Activated CD4-positive, alpha-beta T cell treated with anti-CD3 and anti-CD28 coated beads, Interleukin-2, amount 10 ng/mL, durations not matched to agents 24 days and 14 days (primary cell): ENCODE measurements at regions not wholly inside any gene's neighbourhood (a gene's known extent, or its start where the extent isn't known, plus 50 kb on each side); places are given as distances from the start of the nearest gene placed in this dataset.

Source experiments
- DNase-seq: peaks from one replicate; pipeline ENCODE4 v3.0.0; 2022
- H3K27ac Mint-ChIP-seq: one replicate; pipeline ENCODE4 v1.8.0; 2022; ENCODE audit warnings: mild to moderate bottlenecking, mixed read lengths
- H3K27me3 Mint-ChIP-seq: one replicate; pipeline ENCODE4 v1.8.0; 2022; ENCODE audit warnings: mixed read lengths
- H3K36me3 Mint-ChIP-seq: one replicate; pipeline ENCODE4 v1.8.0; 2022; ENCODE audit warnings: low read depth, mild to moderate bottlenecking, mixed read lengths
- H3K4me1 Mint-ChIP-seq: one replicate; pipeline ENCODE4 v1.8.0; 2021; ENCODE audit warnings: mixed read lengths
- H3K4me3 Mint-ChIP-seq: one replicate; pipeline ENCODE4 v1.8.0; 2022; ENCODE audit warnings: mild to moderate bottlenecking, moderate library complexity, mixed read lengths
- H3K9me3 Mint-ChIP-seq: one replicate; pipeline ENCODE4 v1.8.0; 2021; ENCODE audit warnings: mixed read lengths
- intact Hi-C: fragments of 100-400 bp; cut with micrococcal nuclease; formaldehyde crosslinking; loops from one replicate; pipeline ENCODE4 v1.15.1; 2023

DNA sequence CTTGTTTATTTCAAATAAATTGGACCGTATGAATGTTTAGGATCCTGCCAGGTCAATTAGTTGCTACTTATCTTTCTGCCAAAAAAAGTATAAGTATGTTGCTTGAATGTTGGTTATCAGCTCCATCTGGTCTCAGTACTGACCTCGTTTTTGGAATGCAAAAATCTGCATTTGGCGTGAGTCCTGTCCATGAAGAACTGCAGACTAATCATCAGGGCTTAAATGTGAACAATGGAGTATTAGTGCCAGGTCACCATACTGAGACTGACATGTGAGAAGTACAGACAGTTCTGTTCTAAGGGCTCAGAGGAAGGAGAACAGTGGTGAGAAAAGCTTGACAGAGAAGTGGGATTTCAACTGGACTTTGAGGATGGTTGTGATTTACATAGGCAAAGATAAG is 393.1 kb upstream of the SLC14A2 start:
- H3K4me3 Mint-ChIP-seq = no peak overlapping the region
- no peak overlapping the region for H3K27ac Mint-ChIP-seq

DNA sequence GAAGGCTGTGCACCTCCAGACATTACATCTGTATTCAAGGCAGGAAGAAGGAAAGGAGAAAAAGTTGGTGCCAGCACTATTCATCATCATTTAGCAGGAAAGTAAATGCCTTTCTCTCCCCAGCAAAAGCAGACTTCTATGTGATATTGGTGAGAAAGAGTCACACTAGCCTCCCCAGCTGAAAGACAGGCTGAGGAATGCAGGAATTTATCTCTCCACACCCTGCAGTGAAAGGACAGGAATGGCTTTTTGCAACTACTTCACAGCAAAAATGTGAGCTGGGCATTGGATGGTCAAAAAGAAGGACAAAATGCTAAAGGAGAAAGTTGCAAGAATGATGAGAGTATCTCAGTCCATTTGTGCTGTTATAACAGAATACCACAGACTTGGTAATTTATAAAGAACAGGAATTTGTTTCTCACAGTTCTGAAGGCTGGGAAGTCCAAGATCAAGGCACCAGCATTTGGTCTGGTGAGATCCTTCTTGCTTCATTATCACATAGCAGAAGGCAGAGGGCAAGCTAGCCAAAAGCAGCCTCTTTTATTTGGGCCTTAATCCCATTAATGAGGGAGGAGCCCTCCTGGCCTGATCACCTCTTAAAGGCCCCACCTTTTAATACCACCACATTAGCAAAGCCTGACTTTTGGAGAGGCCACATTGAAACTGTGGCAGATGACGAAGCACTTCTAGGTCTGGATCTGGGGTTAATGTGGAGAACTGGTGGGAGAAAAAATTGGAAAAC is 388.1 kb upstream of the SLC14A2 start:
- DNase-seq = no peak
- Mint-ChIP-seq H3K27ac (no peak overlapping the region), H3K4me1 (no peaks in the 10 kb centered on the region), H3K36me3 (no peaks in the 10 kb centered on the region), H3K27me3 (no peaks in the 10 kb centered on the region), H3K4me3 (no peak overlapping the region), H3K9me3 (no peaks in the 10 kb centered on the region)
- intact Hi-C loops = no loop called here

More for the DNA sequence above, 393.1 kb upstream of the SLC14A2 start:
- no peaks in the 10 kb centered on the region for H3K36me3 Mint-ChIP-seq
- no peaks in the 10 kb centered on the region for H3K27me3 Mint-ChIP-seq
- H3K9me3 Mint-ChIP-seq = no peaks in the 10 kb centered on the region
- no peak for DNase-seq
- intact Hi-C loops = no loop called here
- no peaks in the 10 kb centered on the region for H3K4me1 Mint-ChIP-seq

DNA sequence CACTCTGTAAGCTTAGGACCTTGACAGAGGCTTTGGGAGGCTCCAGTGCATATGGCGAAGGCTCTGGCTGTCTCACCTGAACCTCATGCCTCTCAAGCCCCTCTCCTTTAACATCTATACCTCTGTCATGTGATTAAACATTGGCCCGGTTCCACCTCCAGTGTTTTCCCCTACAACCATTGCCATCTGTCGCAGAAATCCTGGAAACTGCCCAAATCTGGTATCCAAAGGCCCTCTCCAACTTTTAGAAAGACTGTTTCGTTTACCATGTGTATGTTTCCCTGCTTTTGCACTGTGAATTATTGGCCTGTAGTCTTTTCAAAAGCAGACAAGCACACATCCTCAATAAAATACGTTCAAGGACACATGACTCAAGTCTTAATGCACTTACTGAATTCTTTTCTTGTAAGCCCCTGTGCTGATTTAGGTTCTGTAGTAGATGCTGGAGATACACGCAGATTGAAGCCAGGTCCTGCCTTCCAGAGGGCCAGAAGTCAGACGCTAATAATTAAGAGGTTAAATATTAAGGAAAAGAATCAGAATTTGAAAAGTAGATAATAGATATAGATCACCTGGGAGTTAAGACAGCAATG is 386.4 kb upstream of the SLC14A2 start:
- Mint-ChIP-seq H3K9me3 (no peaks in the 10 kb centered on the region), H3K27ac (no peak overlapping the region), H3K27me3 (no peaks in the 10 kb centered on the region), H3K36me3 (no peaks in the 10 kb centered on the region), H3K4me1 (no peaks in the 10 kb centered on the region), H3K4me3 (no peak overlapping the region)
- no peak for DNase-seq
- intact Hi-C loops = no loop called here

DNA sequence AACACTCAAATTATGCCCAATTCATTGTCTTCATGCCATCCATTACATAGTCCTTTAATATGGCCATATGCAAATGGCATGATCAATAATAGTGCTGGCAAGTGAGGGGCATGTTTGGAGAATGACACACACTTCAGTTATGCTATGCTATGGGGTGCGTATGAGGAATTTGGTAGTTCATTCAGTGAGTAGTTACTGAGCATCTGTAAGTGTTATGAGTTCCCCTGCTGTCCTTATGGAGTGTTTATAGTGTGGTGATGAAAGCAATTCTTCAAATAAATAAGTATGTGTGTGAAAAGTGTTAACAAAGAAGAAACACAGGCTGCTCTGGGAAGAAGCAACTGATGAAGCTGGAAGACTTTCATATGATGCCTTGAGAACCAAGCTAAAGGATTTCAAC is 383.7 kb upstream of the SLC14A2 start:
- DNase-seq = no peak
- Mint-ChIP-seq H3K4me3 (no peak overlapping the region), H3K27ac (no peak overlapping the region), H3K36me3 (no peaks in the 10 kb centered on the region), H3K27me3 (no peaks in the 10 kb centered on the region), H3K4me1 (no peaks in the 10 kb centered on the region), H3K9me3 (no peaks in the 10 kb centered on the region)
- intact Hi-C loops = no loop called here

DNA sequence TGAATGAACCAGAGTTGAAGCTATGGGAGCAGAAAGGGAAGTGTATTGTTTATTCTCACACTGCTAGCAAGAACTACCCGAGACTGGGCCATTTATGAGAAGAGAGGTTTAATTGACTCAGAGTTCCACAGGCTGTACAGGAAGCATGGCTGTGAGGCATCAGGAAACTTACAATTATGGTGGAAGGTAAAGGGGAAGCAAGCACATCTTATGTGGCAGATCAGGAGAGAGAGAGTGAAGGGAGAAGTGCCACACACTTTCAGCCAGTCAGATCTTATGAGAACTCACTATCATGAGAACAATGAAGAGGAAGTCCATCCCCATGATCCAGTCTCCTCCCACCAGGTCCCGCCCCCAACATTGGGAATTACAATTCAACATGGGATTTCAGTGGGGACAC is 383.2 kb upstream of the SLC14A2 start:
- Mint-ChIP-seq H3K4me3 (no peak overlapping the region), H3K9me3 (no peaks in the 10 kb centered on the region), H3K4me1 (no peaks in the 10 kb centered on the region), H3K27ac (no peak overlapping the region), H3K27me3 (no peaks in the 10 kb centered on the region), H3K36me3 (no peaks in the 10 kb centered on the region)
- no peak for DNase-seq
- intact Hi-C loops = no loop called here

DNA sequence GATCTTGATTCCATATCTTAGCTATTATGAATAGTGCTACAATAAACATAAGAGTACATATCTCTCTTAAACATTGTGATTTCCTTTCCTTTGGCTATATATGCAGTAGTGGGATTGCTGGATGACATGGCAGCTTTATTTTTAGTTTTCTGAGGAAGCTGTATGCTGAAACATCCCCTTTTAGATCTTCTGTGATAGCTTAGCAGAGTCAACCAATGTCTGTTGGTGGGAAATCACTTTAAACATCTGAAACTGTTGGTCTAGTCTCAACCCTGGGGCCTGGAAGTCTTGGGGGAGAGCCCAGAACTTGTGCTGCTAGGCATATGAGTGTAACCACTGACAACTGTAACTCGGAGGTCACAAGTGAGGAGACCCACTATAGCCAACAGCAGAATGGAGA is 378.6 kb upstream of the SLC14A2 start:
- intact Hi-C loops = no loop called here
- no peaks in the 10 kb centered on the region for H3K9me3 Mint-ChIP-seq
- no peaks in the 10 kb centered on the region for H3K4me1 Mint-ChIP-seq
- DNase-seq = no peak
- H3K36me3 Mint-ChIP-seq = no peaks in the 10 kb centered on the region
- H3K4me3 Mint-ChIP-seq = no peak overlapping the region
- no peak overlapping the region for H3K27ac Mint-ChIP-seq
- H3K27me3 Mint-ChIP-seq = no peaks in the 10 kb centered on the region

DNA sequence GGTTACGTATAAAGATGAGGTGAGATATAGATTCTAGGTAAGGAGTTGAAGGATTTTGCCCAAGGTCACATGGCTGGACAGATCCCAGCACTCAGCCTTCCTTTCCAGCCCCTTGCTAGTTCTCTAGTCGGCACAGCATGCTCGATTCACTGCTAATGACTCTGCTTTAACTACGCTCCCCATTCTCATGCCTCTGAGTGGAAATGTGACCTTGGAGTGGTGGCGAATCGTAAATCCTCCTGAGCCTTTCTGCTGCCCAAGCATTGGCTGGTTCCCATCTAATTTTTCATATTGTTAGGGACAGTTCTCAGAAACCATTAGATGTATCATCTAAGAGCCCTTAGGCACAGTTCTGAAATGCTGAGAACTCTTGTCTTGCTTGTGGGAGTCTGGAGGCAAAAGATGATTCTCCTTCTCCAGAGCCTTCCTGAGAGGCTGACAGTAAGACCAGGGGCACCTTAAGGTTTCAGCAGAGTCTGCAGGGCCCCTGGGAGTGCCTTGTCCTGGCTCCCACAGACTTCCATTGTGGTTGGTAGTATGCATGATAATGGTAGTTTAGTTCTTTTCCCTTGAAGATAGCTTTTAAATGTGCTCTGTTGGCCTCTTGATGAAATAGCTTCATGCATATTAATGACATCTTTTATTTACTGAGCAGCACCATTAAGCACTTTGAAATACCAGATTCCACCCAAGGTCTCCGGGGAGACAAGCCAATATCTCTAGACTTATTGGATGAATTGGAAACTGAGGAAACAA is 377.8 kb upstream of the SLC14A2 start:
- H3K27me3 Mint-ChIP-seq = no peaks in the 10 kb centered on the region
- H3K4me1 Mint-ChIP-seq = no peaks in the 10 kb centered on the region
- H3K9me3 Mint-ChIP-seq = no peaks in the 10 kb centered on the region
- H3K4me3 Mint-ChIP-seq = no peak overlapping the region
- no peak for DNase-seq
- no peaks in the 10 kb centered on the region for H3K36me3 Mint-ChIP-seq
- intact Hi-C loops = no loop called here
- no peak overlapping the region for H3K27ac Mint-ChIP-seq

DNA sequence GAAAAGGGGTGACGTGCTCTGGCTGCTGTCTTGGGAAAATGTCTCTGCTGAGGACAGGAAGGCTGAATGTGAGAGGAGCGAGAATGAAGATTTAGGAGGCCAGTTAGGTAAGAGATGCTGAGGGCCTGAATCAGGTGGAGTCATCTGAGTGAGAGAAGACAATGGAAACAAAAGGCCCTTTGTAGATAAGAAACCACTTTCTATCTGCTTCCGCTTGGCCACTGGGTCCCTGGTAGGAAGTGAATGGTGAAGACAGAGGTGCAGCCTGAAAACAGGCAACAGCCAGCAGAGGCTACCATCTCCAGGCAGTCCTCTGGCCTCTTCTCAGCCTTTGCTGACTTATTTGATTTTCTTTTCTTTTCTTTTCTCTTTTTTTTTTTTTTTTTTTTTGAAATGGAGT is 374.0 kb upstream of the SLC14A2 start:
- H3K36me3 Mint-ChIP-seq = no peaks in the 10 kb centered on the region
- intact Hi-C loops = no loop called here
- H3K4me1 Mint-ChIP-seq = no peaks in the 10 kb centered on the region
- H3K4me3 Mint-ChIP-seq = no peak overlapping the region
- H3K27ac Mint-ChIP-seq = no peak overlapping the region
- H3K9me3 Mint-ChIP-seq = no peaks in the 10 kb centered on the region
- H3K27me3 Mint-ChIP-seq = no peaks in the 10 kb centered on the region
- DNase-seq = no peak

DNA sequence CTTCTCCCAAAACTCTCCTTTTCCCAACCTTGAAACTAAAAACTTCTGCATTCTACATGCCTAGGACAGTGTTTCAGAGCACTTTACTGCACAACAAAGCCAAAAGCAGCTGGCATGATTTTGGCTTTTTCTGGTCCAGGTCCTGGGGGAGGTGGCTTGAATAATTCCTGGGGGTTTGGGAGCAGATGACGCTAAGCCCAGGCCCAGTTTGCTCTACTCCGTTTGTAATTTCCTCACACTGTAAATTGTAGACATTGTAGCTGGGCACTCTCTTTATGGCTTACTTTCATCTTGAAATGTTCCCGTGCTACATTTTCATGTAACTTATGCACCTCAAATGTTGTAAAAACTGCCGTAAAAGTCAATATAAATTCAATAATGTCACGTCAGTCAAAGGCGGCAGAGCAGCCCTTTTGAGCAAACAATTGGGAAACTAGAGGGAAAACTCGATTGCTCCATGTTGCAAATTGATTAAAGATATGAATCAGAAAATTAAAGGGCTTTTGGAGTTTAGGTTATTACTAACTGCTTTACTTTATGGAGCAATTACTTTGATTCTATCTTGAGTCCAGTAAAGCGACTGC is 373.2 kb upstream of the SLC14A2 start:
- Mint-ChIP-seq H3K9me3 (no peaks in the 10 kb centered on the region), H3K27ac (no peak overlapping the region), H3K4me1 (no peaks in the 10 kb centered on the region), H3K27me3 (no peaks in the 10 kb centered on the region), H3K36me3 (no peaks in the 10 kb centered on the region), H3K4me3 (no peak overlapping the region)
- intact Hi-C loops = no loop called here
- no peak for DNase-seq

DNA sequence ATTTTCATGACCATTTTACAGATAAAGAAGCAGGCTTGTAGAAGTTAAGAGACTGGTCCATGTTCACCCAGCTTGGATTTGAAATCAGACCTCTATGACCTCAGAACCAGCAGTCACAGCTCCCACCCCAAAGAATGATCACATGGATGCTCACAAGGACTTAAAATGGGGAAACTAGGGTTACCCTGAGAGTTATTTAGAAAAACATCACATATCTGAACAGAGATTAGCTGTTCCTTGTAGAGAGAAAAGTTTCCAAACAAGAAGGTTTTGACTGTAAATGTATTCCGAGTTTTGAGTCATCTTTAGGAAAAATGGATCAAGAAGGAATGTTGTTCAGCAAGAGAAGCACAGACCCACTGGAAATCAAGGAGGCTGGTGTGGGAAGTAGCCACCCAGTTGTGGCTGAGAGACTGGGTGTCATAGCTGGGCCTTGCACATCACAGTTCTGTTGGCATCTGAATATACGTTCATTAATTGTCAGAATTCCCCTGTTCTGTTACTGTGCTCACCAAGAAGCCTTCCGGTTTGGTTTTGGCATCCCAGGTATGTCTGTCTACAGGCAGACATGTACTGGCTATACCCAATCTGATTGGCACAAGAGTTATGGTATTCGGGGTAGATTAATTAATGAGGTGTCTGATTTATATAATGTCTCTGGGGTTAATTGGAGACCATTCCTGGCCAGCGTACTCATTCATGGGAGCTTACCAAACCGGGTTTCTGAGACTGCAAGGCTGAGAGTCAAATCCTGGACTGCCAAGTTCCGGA is 371.8 kb upstream of the SLC14A2 start:
- Mint-ChIP-seq H3K4me3 (no peak overlapping the region), H3K4me1 (no peaks in the 10 kb centered on the region), H3K36me3 (no peaks in the 10 kb centered on the region), H3K27ac (no peak overlapping the region), H3K27me3 (peaks cover 4% of the 10 kb centered on the region), H3K9me3 (no peaks in the 10 kb centered on the region)
- DNase-seq = no peak
- intact Hi-C loops = no loop called here

DNA sequence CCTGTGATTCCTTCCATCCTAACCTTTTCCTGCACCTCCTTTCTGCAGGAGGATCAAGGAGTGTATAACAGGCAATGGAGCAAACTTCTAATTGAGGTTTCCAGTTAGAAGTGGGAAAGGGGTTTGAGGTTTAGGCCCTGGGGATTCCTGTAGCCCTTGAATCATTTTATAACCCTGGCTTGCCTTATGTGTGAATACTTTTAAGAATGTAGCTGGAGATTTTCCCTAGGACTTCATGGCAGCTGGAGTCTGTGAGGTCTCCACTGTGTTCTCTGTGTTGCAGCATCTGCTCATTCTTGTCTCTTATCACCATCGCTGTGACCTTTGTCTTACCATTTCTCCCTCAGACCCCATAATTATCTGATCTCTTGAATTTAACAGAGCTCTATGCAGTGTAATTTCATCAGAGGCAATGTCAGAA is 370.2 kb upstream of the SLC14A2 start:
- intact Hi-C loops = no loop called here
- no peaks in the 10 kb centered on the region for H3K9me3 Mint-ChIP-seq
- H3K4me3 Mint-ChIP-seq = no peak overlapping the region
- peaks cover 8% of the 10 kb centered on the region for H3K27me3 Mint-ChIP-seq
- H3K4me1 Mint-ChIP-seq = no peaks in the 10 kb centered on the region
- no peak for DNase-seq
- no peaks in the 10 kb centered on the region for H3K36me3 Mint-ChIP-seq
- no peak overlapping the region for H3K27ac Mint-ChIP-seq

DNA sequence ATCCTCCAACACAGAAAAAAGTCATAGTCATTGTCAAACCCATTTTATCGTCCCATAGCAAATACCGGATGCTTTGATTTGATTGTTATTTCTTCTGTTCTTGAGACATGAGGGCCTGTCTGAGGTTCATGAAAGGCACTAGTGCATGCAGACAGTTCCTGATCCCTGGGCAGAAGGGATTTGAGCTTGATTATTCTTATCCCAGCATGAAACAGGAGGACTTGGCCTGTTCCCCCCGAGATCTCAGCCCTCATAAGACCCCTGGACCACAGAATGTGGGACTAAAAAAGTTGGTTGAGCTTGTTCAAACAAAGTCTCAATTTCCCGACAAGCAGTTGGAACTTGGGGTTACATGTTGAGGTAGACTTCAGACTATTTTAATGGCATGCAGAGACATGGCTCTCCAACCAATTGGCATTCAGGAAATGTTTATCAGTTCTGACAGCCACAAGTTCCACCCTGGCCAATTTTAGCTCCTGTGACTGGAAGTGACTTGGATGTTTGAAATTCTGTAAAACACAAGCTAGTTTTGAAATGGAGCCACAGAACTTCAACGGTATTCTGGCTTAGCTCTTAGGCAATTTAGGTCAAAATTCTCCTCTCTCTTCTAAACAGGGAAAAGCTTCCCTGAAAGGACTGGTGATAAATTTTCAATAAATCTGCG is 366.9 kb upstream of the SLC14A2 start:
- intact Hi-C loops = no loop called here
- DNase-seq = no peak
- H3K9me3 Mint-ChIP-seq = no peaks in the 10 kb centered on the region
- no peak overlapping the region for H3K4me3 Mint-ChIP-seq
- H3K4me1 Mint-ChIP-seq = no peaks in the 10 kb centered on the region
- H3K27me3 Mint-ChIP-seq = peaks cover 10% of the 10 kb centered on the region
- no peaks in the 10 kb centered on the region for H3K36me3 Mint-ChIP-seq
- no peak overlapping the region for H3K27ac Mint-ChIP-seq

DNA sequence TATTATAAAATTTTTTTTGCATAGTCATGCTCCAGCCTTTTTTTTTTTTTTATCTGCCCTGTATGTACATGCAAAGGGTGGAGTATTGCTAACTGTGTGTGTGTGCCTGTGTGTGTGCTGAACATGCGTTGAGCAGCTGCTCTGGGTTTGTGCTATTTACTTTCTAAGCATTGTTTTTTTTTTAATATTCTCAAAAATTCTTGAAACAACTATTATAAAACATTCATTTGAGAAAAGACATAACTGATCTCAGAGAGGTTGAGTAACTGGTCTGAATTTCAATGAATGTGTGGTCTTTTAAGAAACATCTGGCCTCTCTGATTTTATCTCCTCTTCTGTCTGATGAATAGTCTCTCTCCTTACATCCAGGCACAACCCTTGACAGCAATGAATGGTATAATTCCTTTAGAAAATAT is 366.0 kb upstream of the SLC14A2 start:
- no peaks in the 10 kb centered on the region for H3K4me1 Mint-ChIP-seq
- intact Hi-C loops = no loop called here
- DNase-seq = no peak
- H3K27me3 Mint-ChIP-seq = peaks cover 10% of the 10 kb centered on the region
- no peaks in the 10 kb centered on the region for H3K36me3 Mint-ChIP-seq
- H3K4me3 Mint-ChIP-seq = no peak overlapping the region
- no peaks in the 10 kb centered on the region for H3K9me3 Mint-ChIP-seq
- no peak overlapping the region for H3K27ac Mint-ChIP-seq
